ACHN (cell line): ENCODE measurements at regions not wholly inside any gene's neighbourhood (a gene's known extent, or its start where the extent isn't known, plus 50 kb on each side); places are given as distances from the start of the nearest gene placed in this dataset.

ENCODE experiments used
- DNase-seq: peaks from one replicate; pipeline ENCODE4 v3.0.0-alpha.2; 2015
- in situ Hi-C: cut with HindIII; loops from 2 replicates; pipeline ENCODE4 v1.10.0; 2017; ENCODE audit warnings: low sequenced_read_pairs, low pct_ligation_motif_present, low pct_unique_long_range_greater_than_20kb

- in situ Hi-C loops: no loop called here
- DNase-seq: no peak
Observed at GRCh38 chr1:95966866-95967265, 732.9 kb downstream of the RWDD3 start.

GRCh38 chr1:95974586-95974985, 740.6 kb downstream of the RWDD3 start:
- DNase-seq: peak; percentile 69
- in situ Hi-C loops: no loop called here

- in situ Hi-C loops: no loop called here
- peak; percentile 27 for DNase-seq
Observed at GRCh38 chr1:95982711-95983110, 738.9 kb upstream of the PTBP2 start.

- in situ Hi-C loops: no loop called here
Observed at GRCh38 chr1:95983831-95984230, 737.8 kb upstream of the PTBP2 start.

GRCh38 chr1:95984798-95985374, 736.7 kb upstream of the PTBP2 start:
- in situ Hi-C loops: no loop called here
- DNase-seq: no peak

More at GRCh38 chr1:95983831-95984230, 737.8 kb upstream of the PTBP2 start:
- DNase-seq: no peak

GRCh38 chr1:95990033-95990432, 731.6 kb upstream of the PTBP2 start:
- no peak for DNase-seq
- in situ Hi-C loops: no loop called here

GRCh38 chr1:95991787-95992520, 729.6 kb upstream of the PTBP2 start:
- DNase-seq: no peak
- in situ Hi-C loops: no loop called here

- in situ Hi-C loops: no loop called here
- DNase-seq: peak; percentile 25
Observed at GRCh38 chr1:95994643-95995042, 726.9 kb upstream of the PTBP2 start.

GRCh38 chr1:96002201-96002600, 719.4 kb upstream of the PTBP2 start:
- DNase-seq: no peak
- in situ Hi-C loops: no loop called here

- in situ Hi-C loops: no loop called here
- no peak for DNase-seq
Observed at GRCh38 chr1:96002969-96003964, 718.3 kb upstream of the PTBP2 start.

GRCh38 chr1:96009831-96010434, 711.7 kb upstream of the PTBP2 start:
- in situ Hi-C loops: no loop called here
- no peak for DNase-seq

- in situ Hi-C loops: no loop called here
- no peak for DNase-seq
Observed at GRCh38 chr1:96011606-96012005, 710.0 kb upstream of the PTBP2 start.

- no peak for DNase-seq
Observed at GRCh38 chr1:96016219-96016618, 705.4 kb upstream of the PTBP2 start.

GRCh38 chr1:96020378-96020777, 701.2 kb upstream of the PTBP2 start:
- in situ Hi-C loops: no loop called here
- DNase-seq: no peak

More at GRCh38 chr1:96016219-96016618, 705.4 kb upstream of the PTBP2 start:
- in situ Hi-C loops: no loop called here

GRCh38 chr1:96025062-96025461, 696.5 kb upstream of the PTBP2 start:
- no peak for DNase-seq
- in situ Hi-C loops: no loop called here

GRCh38 chr1:96028071-96028470, 693.5 kb upstream of the PTBP2 start:
- DNase-seq: no peak
- in situ Hi-C loops: no loop called here

GRCh38 chr1:96030312-96030711, 691.3 kb upstream of the PTBP2 start:
- no peak for DNase-seq
- in situ Hi-C loops: no loop called here

GRCh38 chr1:96034006-96034405, 687.6 kb upstream of the PTBP2 start:
- in situ Hi-C loops: no loop called here
- DNase-seq: no peak

- in situ Hi-C loops: no loop called here
- no peak for DNase-seq
Observed at GRCh38 chr1:96036763-96037162, 684.8 kb upstream of the PTBP2 start.
